ENCODE measurements at regions not wholly inside any gene's neighbourhood (a gene's known extent, or its start where the extent isn't known, plus 50 kb on each side); places are given as distances from the start of the nearest gene placed in this dataset.

- Histone ChIP-seq H2BK12ac (ENCODE audit: insufficient read length, low read depth, low read length) (no peak overlapping the region), H3K79me1 (ENCODE audit: insufficient read depth, low read depth, low read length, poor library complexity, severe bottlenecking) (no peaks in the 10 kb centered on the region), H3K56ac (ENCODE audit: insufficient read length, low read depth, low read length) (no peak overlapping the region), H4K91ac (ENCODE audit: insufficient read length, low read depth, low read length) (no peak overlapping the region), H3T11ph (ENCODE audit: low read length) (no peak overlapping the region), H3K23ac (ENCODE audit: insufficient read length, low read depth, low read length) (no peak overlapping the region), H2AK5ac (ENCODE audit: insufficient read length, low read length) (no peak overlapping the region), H3K4me2 (ENCODE audit: insufficient read depth, insufficient read length, low read length) (no peak overlapping the region), H2BK20ac (ENCODE audit: low read depth, low read length, poor library complexity, severe bottlenecking) (no peak overlapping the region), H3K14ac (ENCODE audit: insufficient read depth, low read length) (no peak overlapping the region), H4K20me1 (ENCODE audit: control insufficient read depth, insufficient read depth, insufficient read length) (no peaks in the 10 kb centered on the region), H2BK120ac (ENCODE audit: low read depth, low read length, poor library complexity, severe bottlenecking) (no peak overlapping the region), H2BK15ac (ENCODE audit: low read depth, low read length) (no peak overlapping the region), H3K4ac (ENCODE audit: low read depth, low read length) (no peak overlapping the region), H2AFZ (ENCODE audit: low read length) (no peak overlapping the region), H4K5ac (ENCODE audit: insufficient read length, low read depth, low read length) (no peak overlapping the region), H3K9me3 (ENCODE audit: control insufficient read depth, low read depth, low read length) (no peaks in the 10 kb centered on the region), H4K8ac (replicated peaks; ENCODE audit: insufficient read length, low read depth, low read length) (no peak overlapping the region), H3K23me2 (ENCODE audit: insufficient read length, low read depth, low read length, poor library complexity, severe bottlenecking) (no peaks in the 10 kb centered on the region), H3K4me1 (ENCODE audit: insufficient read depth, low read length) (peaks cover 2% of the 10 kb centered on the region; the same call in 1 of the 2 replicates), H3K27ac (ENCODE audit: insufficient read length, low read depth, low read length) (no peak overlapping the region), H3K18ac (ENCODE audit: insufficient read length, low read depth, low read length) (no peak overlapping the region), H2BK5ac (ENCODE audit: insufficient read length, low read length) (no peak overlapping the region), H3K9ac (ENCODE audit: extremely low read depth, insufficient read length, low read length) (no peak overlapping the region), H3K79me2 (ENCODE audit: insufficient read depth, low read length) (no peaks in the 10 kb centered on the region; the same call in 1 of the 2 replicates), H3K27me3 (ENCODE audit: insufficient read depth, low read length) (no peaks in the 10 kb centered on the region)
- no peak for TF ChIP-seq CTCF (conservative IDR thresholded peaks at IDR 0.05)
- H3K9me3 Mint-ChIP-seq: peaks cover 0 to 3% of the 10 kb centered on the region in 2 experiments; a peak in 3 of 5 replicates
- no peak overlapping the region for H3K4me3 Mint-ChIP-seq
- H3K4me1 Mint-ChIP-seq: peaks cover 8 to 16% of the 10 kb centered on the region in 2 experiments
- no CpG with 5 or more reads among the region's 14 CpGs for WGBS (ENCODE audit: extremely low coverage, insufficient read length, low lambda C conversion rate)
- no peak for DNase-seq
- peaks cover 10% of the 10 kb centered on the region for H3K27me3 Mint-ChIP-seq (ENCODE audit: low read depth)
- peaks cover 0 to 8% (median 2%) of the 10 kb centered on the region in 3 experiments; a peak in 2 of 7 replicates for H3K36me3 Mint-ChIP-seq (ENCODE audit: insufficient read depth in 1 of 3, low read depth in 3 of 3)
- H3K27ac Mint-ChIP-seq: no peak overlapping the region
Observed at GRCh38 chr22:27041745-27042310, 384.4 kb downstream of the MIAT start.
